ENCODE measurements at regions not wholly inside any gene's neighbourhood (a gene's known extent, or its start where the extent isn't known, plus 50 kb on each side); places are given as distances from the start of the nearest gene placed in this dataset.

- ATAC-seq (no peak), DNase-seq (ENCODE audit: low spot score) (no peak)
- no peaks in the 10 kb centered on the region for H3K27me3 Mint-ChIP-seq (ENCODE audit: low read depth)
- no peak overlapping the region for H3K4me3 Mint-ChIP-seq
- POLR2A ChIA-PET = no interaction called here
- no peak for TF ChIP-seq ZBTB21 (CRISPR knock-in tag; IDR thresholded peaks at IDR 0.05; ENCODE audit: borderline replicate concordance)
- no peak for TF ChIP-seq FOXP4 (CRISPR knock-in tag; IDR thresholded peaks at IDR 0.05)
- no peak for TF ChIP-seq E2F1 (CRISPR knock-in tag; IDR thresholded peaks at IDR 0.05)
- TF ChIP-seq NFYB (CRISPR knock-in tag; conservative IDR thresholded peaks at IDR 0.05; ENCODE audit: low read depth) = no peak
- TF ChIP-seq TCF7 (CRISPR knock-in tag; IDR thresholded peaks at IDR 0.05; ENCODE audit: low read depth) = no peak
- TF ChIP-seq, protein P1, sequence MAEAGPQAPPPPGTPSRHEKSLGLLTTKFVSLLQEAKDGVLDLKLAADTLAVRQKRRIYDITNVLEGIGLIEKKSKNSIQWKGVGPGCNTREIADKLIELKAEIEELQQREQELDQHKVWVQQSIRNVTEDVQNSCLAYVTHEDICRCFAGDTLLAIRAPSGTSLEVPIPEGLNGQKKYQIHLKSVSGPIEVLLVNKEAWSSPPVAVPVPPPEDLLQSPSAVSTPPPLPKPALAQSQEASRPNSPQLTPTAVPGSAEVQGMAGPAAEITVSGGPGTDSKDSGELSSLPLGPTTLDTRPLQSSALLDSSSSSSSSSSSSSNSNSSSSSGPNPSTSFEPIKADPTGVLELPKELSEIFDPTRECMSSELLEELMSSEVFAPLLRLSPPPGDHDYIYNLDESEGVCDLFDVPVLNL (CRISPR knock-in tag; IDR thresholded peaks at IDR 0.05; ENCODE audit: borderline replicate concordance, low read depth) = no peak
- H3K9me3 Mint-ChIP-seq = peaks cover 18% of the 10 kb centered on the region
- CTCF ChIA-PET = no interaction called here
- no peaks in the 10 kb centered on the region for H3K4me1 Mint-ChIP-seq
- H3K36me3 Mint-ChIP-seq = peaks cover 6% of the 10 kb centered on the region
- H3K27ac Mint-ChIP-seq = no peak overlapping the region
Measured at GRCh38 chr2:14433946-14434495, 198.5 kb upstream of the LRATD1 start.

DNA sequence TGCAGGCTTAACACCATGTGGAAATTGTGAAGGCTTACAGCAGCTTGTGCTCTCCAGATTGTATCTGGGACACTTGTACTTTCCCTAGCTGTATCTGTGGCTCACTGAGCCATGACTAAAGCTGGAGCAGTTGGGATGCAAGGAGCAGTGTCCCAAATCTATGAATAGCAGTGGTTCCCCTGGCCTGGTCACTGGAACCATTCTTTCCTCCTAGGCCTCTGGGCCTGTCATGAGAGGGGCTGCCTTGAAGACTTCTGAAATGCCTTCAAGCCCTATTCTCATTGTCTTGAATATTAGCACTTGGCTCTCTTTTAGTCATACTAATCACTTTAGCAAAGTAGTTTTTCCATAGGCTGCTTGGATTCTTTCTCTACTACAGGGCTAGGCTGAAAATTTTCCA is 186.8 kb upstream of the LRATD1 start:
- DNase-seq (ENCODE audit: low spot score) = no peak
- ATAC-seq = no peak
- Mint-ChIP-seq H3K9me3 (peaks cover 57% of the 10 kb centered on the region), H3K36me3 (peaks cover 32% of the 10 kb centered on the region), H3K27ac (no peak overlapping the region), H3K4me1 (no peaks in the 10 kb centered on the region), H3K27me3 (ENCODE audit: low read depth) (no peaks in the 10 kb centered on the region), H3K4me3 (no peak overlapping the region)
- POLR2A ChIA-PET = no interaction called here
- CTCF ChIA-PET = interaction anchor here (0.6 kb wide), 1 partner anchor 19 kb away, joined by 3 read pairs; no protein-coding TSS in a partner anchor
- no peak for TF ChIP-seq ZNF281 (CRISPR knock-in tag; IDR thresholded peaks at IDR 0.05)
- no peak for TF ChIP-seq ZBTB21 (CRISPR knock-in tag; IDR thresholded peaks at IDR 0.05; ENCODE audit: borderline replicate concordance)
- no peak for TF ChIP-seq ATF6 (CRISPR knock-in tag; IDR thresholded peaks at IDR 0.05)
- TF ChIP-seq EMX1 (CRISPR knock-in tag; IDR thresholded peaks at IDR 0.05) = no peak
- TF ChIP-seq, protein P2, sequence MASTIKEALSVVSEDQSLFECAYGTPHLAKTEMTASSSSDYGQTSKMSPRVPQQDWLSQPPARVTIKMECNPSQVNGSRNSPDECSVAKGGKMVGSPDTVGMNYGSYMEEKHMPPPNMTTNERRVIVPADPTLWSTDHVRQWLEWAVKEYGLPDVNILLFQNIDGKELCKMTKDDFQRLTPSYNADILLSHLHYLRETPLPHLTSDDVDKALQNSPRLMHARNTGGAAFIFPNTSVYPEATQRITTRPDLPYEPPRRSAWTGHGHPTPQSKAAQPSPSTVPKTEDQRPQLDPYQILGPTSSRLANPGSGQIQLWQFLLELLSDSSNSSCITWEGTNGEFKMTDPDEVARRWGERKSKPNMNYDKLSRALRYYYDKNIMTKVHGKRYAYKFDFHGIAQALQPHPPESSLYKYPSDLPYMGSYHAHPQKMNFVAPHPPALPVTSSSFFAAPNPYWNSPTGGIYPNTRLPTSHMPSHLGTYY (CRISPR knock-in tag; IDR thresholded peaks at IDR 0.05) = no peak
- TF ChIP-seq CBFB (CRISPR knock-in tag; IDR thresholded peaks at IDR 0.05; ENCODE audit: low read depth) = no peak
- TF ChIP-seq, protein P3, sequence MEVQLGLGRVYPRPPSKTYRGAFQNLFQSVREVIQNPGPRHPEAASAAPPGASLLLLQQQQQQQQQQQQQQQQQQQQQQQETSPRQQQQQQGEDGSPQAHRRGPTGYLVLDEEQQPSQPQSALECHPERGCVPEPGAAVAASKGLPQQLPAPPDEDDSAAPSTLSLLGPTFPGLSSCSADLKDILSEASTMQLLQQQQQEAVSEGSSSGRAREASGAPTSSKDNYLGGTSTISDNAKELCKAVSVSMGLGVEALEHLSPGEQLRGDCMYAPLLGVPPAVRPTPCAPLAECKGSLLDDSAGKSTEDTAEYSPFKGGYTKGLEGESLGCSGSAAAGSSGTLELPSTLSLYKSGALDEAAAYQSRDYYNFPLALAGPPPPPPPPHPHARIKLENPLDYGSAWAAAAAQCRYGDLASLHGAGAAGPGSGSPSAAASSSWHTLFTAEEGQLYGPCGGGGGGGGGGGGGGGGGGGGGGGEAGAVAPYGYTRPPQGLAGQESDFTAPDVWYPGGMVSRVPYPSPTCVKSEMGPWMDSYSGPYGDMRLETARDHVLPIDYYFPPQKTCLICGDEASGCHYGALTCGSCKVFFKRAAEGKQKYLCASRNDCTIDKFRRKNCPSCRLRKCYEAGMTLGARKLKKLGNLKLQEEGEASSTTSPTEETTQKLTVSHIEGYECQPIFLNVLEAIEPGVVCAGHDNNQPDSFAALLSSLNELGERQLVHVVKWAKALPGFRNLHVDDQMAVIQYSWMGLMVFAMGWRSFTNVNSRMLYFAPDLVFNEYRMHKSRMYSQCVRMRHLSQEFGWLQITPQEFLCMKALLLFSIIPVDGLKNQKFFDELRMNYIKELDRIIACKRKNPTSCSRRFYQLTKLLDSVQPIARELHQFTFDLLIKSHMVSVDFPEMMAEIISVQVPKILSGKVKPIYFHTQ (CRISPR knock-in tag; IDR thresholded peaks at IDR 0.05) = no peak
- no peak for TF ChIP-seq E2F1 (CRISPR knock-in tag; IDR thresholded peaks at IDR 0.05)
- no peak for TF ChIP-seq IRF2 (CRISPR knock-in tag; IDR thresholded peaks at IDR 0.05; ENCODE audit: borderline replicate concordance, low read depth)
- no peak for TF ChIP-seq JUN (CRISPR knock-in tag; IDR thresholded peaks at IDR 0.05)
- TF ChIP-seq, protein P4, sequence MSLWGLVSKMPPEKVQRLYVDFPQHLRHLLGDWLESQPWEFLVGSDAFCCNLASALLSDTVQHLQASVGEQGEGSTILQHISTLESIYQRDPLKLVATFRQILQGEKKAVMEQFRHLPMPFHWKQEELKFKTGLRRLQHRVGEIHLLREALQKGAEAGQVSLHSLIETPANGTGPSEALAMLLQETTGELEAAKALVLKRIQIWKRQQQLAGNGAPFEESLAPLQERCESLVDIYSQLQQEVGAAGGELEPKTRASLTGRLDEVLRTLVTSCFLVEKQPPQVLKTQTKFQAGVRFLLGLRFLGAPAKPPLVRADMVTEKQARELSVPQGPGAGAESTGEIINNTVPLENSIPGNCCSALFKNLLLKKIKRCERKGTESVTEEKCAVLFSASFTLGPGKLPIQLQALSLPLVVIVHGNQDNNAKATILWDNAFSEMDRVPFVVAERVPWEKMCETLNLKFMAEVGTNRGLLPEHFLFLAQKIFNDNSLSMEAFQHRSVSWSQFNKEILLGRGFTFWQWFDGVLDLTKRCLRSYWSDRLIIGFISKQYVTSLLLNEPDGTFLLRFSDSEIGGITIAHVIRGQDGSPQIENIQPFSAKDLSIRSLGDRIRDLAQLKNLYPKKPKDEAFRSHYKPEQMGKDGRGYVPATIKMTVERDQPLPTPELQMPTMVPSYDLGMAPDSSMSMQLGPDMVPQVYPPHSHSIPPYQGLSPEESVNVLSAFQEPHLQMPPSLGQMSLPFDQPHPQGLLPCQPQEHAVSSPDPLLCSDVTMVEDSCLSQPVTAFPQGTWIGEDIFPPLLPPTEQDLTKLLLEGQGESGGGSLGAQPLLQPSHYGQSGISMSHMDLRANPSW (CRISPR knock-in tag; conservative IDR thresholded peaks at IDR 0.05; ENCODE audit: low read depth) = no peak

All from WTC11 (cell line).